GM13976 (cell line): ENCODE measurements at regions not wholly inside any gene's neighbourhood (a gene's known extent, or its start where the extent isn't known, plus 50 kb on each side); places are given as distances from the start of the nearest gene placed in this dataset.

Experiments used
- DNase-seq: peaks from one replicate; pipeline ENCODE4 v3.0.0; 2012; ENCODE audit warnings: low spot score
- in situ Hi-C: fragments of 300-500 bp; cut with MboI; formaldehyde crosslinking; loops from one replicate; pipeline ENCODE4 v1.12.0; 2022; ENCODE audit warnings: low sequenced_read_pairs, mixed read lengths, inconsistent platforms; ENCODE audit not compliant: unreplicated experiment
- TF ChIP-seq, protein P1 (sequence below): IDR thresholded peaks from 2 replicates; pipeline ENCODE4 v1.5.1; 2012; ENCODE audit warnings: borderline replicate concordance, mild to moderate bottlenecking; ENCODE audit not compliant: insufficient read depth; ENCODE audit errors: extremely low read depth, missing control alignments, control extremely low read depth

GRCh38 chr4:124884316-124884715 lies 171.8 kb upstream of the ANKRD50 start:
- no peak for DNase-seq
- in situ Hi-C loops = no loop called here
- TF ChIP-seq, protein P1, sequence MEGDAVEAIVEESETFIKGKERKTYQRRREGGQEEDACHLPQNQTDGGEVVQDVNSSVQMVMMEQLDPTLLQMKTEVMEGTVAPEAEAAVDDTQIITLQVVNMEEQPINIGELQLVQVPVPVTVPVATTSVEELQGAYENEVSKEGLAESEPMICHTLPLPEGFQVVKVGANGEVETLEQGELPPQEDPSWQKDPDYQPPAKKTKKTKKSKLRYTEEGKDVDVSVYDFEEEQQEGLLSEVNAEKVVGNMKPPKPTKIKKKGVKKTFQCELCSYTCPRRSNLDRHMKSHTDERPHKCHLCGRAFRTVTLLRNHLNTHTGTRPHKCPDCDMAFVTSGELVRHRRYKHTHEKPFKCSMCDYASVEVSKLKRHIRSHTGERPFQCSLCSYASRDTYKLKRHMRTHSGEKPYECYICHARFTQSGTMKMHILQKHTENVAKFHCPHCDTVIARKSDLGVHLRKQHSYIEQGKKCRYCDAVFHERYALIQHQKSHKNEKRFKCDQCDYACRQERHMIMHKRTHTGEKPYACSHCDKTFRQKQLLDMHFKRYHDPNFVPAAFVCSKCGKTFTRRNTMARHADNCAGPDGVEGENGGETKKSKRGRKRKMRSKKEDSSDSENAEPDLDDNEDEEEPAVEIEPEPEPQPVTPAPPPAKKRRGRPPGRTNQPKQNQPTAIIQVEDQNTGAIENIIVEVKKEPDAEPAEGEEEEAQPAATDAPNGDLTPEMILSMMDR = no peak

GRCh38 chr4:124883632-124884031 lies 171.1 kb upstream of the ANKRD50 start:
- DNase-seq = no peak
- in situ Hi-C loops = no loop called here
- TF ChIP-seq, protein P1 = no peak

- in situ Hi-C loops = no loop called here
- no peak for DNase-seq
- TF ChIP-seq, protein P1 = no peak
Observed at GRCh38 chr4:124879195-124879594, 166.7 kb upstream of the ANKRD50 start.

- TF ChIP-seq, protein P1 = no peak
- no peak for DNase-seq
- in situ Hi-C loops = no loop called here
Observed at GRCh38 chr4:124874172-124874450, 161.6 kb upstream of the ANKRD50 start.

DNA sequence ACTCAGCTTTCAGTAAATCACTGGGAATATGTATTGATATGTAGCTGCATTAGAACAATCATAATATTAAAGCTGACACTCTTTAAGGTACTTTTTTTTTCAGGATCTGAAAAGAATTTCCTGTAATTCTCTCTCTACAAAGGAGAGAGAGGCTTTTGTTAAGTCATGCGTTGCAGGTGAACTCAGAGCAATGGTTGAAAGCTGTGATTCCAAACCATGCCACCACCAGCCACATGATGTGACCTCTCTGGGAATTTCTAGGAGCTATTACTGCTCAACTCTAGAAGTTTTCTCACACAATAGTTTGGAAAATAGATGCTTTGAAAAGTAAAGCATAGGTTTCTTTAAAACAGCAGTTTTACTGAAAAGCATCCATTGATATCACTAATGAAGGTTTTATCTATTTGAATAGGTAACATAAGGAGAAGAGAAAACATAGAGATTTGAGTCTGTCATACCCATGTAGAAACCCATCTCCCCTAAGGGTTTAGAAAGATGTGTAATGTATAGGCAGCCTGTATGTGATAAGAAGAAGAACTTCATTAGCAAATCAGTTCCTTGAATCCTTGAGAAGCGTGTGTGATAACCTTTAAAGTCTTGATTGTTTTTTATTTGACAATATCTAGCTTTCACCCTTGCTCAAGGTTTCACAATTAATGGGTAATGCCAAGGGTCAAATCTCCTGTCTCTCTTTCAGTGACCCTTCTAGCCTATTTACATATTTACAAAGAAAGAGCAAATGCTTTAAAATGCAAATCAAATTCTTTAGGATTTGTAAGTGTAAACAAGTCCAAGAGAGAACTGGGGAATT lies 161.0 kb upstream of the ANKRD50 start:
- TF ChIP-seq, protein P1 = no peak
- DNase-seq = no peak
- in situ Hi-C loops = no loop called here

DNA sequence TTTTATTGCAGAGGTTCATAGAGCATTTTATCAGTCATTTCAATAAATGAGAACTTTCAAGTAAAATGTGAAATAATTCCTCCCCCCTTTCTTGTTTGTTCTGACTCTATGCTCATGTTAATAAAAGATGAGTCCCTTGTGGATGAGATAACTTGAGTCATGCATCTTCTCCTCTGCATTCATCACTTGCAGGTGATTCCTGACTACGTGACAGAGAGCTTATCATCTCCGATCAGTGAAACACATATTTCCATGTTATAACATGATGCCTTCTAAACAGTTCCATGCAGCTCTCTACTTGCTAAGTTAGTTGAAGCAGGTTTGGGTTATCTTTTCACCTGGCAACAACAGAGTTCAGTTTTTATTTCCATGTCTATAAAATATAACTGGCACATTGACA lies 160.1 kb upstream of the ANKRD50 start:
- in situ Hi-C loops = no loop called here
- TF ChIP-seq, protein P1 = no peak
- DNase-seq = no peak
